OCI-LY3 (cell line): ENCODE measurements at regions not wholly inside any gene's neighbourhood (a gene's known extent, or its start where the extent isn't known, plus 50 kb on each side); places are given as distances from the start of the nearest gene placed in this dataset.

Experiments
- EZH2phosphoT487 ChIP-seq: fragments of 200-600 bp; shearing (Covaris generic); IDR thresholded peaks from 2 replicates; pipeline ENCODE4 v1.6.1; 2018; ENCODE audit warnings: antibody characterized with exemption, mixed run types, low read depth
- TF ChIP-seq, protein P1 (sequence below): fragments of 200-600, 300-600 bp; sonication (generic); IDR thresholded peaks from 2 replicates; pipeline ENCODE4 v1.5.1; 2014; ENCODE audit warnings: antibody characterized with exemption, low read length, low read depth

DNA sequence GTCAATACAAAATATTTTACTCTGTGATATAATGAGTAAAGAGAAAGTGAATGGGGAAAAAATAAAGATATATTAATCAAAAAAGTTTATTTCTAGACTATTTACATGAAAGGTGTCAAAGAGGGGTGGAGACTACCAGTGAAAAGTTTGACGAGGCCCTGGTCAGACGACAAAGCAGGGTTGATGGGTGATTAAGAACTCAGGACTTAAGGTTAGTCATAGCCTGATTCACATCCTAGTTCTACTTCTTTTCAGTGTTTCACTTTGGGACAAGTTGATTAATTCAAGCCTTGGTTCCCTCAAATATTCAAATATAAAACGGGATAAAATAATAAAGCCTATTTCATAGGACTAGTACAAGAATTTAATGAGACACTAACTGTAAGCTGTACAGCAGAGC, 178.2 kb upstream of the HS3ST5 start:
- TF ChIP-seq, protein P1, sequence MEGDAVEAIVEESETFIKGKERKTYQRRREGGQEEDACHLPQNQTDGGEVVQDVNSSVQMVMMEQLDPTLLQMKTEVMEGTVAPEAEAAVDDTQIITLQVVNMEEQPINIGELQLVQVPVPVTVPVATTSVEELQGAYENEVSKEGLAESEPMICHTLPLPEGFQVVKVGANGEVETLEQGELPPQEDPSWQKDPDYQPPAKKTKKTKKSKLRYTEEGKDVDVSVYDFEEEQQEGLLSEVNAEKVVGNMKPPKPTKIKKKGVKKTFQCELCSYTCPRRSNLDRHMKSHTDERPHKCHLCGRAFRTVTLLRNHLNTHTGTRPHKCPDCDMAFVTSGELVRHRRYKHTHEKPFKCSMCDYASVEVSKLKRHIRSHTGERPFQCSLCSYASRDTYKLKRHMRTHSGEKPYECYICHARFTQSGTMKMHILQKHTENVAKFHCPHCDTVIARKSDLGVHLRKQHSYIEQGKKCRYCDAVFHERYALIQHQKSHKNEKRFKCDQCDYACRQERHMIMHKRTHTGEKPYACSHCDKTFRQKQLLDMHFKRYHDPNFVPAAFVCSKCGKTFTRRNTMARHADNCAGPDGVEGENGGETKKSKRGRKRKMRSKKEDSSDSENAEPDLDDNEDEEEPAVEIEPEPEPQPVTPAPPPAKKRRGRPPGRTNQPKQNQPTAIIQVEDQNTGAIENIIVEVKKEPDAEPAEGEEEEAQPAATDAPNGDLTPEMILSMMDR = no peak
- TF ChIP-seq EZH2phosphoT487 = no peak
